Body of pancreas (tissue), 4 donors: ENCODE measurements at regions not wholly inside any gene's neighbourhood (a gene's known extent, or its start where the extent isn't known, plus 50 kb on each side); places are given as distances from the start of the nearest gene placed in this dataset.

Experiments
- POLR2A ChIP-seq, 3 donors: fragments of 450-650 bp; IDR thresholded peaks; one replicate each; pipeline ENCODE4 v1.6.1; 2016; ENCODE audit warnings: antibody characterized with exemption in 3 of 3, mild to moderate bottlenecking in 2 of 3
- TF ChIP-seq, protein P1 (sequence below), 7 experiments: fragments of 450-650 bp in 4 of 7; fragments of 200-600 bp in 3 of 7; sonication (generic) in 3 of 7; IDR thresholded peaks; one replicate each; pipeline ENCODE4 v1.5.1; 2016 to 2019; ENCODE audit warnings: antibody characterized with exemption in 7 of 7

DNA sequence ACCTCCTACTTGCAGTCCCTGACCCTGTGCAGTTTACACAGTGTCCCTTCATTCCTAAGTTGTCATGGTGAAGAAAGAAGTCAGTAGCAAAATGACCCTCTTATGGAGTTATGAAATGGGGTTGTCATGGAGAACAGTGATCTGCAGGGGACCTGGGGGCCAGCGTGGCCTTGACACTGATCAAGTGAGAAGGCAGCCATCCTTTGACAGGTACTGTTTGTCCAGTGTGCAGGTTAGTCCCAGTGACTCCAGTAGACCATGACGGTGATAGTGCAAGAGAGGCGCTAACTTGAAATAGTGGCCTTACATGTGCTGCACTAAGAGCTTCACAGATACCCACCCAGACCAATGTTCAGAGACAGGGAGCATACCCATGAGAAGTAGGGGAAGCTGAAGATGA lies 87.9 kb downstream of the IL12A start:
- TF ChIP-seq, protein P1, sequence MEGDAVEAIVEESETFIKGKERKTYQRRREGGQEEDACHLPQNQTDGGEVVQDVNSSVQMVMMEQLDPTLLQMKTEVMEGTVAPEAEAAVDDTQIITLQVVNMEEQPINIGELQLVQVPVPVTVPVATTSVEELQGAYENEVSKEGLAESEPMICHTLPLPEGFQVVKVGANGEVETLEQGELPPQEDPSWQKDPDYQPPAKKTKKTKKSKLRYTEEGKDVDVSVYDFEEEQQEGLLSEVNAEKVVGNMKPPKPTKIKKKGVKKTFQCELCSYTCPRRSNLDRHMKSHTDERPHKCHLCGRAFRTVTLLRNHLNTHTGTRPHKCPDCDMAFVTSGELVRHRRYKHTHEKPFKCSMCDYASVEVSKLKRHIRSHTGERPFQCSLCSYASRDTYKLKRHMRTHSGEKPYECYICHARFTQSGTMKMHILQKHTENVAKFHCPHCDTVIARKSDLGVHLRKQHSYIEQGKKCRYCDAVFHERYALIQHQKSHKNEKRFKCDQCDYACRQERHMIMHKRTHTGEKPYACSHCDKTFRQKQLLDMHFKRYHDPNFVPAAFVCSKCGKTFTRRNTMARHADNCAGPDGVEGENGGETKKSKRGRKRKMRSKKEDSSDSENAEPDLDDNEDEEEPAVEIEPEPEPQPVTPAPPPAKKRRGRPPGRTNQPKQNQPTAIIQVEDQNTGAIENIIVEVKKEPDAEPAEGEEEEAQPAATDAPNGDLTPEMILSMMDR (IDR thresholded peaks at IDR 0.05) = no peak
- no peak for TF ChIP-seq POLR2A (IDR thresholded peaks at IDR 0.05)
